Spinal cord (tissue), 9 donors: ENCODE measurements at regions not wholly inside any gene's neighbourhood (a gene's known extent, or its start where the extent isn't known, plus 50 kb on each side); places are given as distances from the start of the nearest gene placed in this dataset.

Experiments used
- DNase-seq, 6 donors: peaks; one replicate each; pipeline versions ENCODE4 v3.0.0 to v3.0.0-alpha.2; 2013 to 2015; ENCODE audit warnings: low spot score in 6 of 6, low read depth in 4 of 6
- H3K27ac ChIP-seq: one replicate; pipeline ENCODE4 v1.5.1; 2013; ENCODE audit warnings: low read depth, low read length, control low read depth
- H3K27me3 ChIP-seq: one replicate; pipeline ENCODE4 v1.6.1; 2013; ENCODE audit warnings: low read length; ENCODE audit not compliant: control insufficient read depth, insufficient read depth
- H3K36me3 ChIP-seq: one replicate; pipeline ENCODE4 v1.6.1; 2013; ENCODE audit warnings: low read length; ENCODE audit not compliant: control insufficient read depth, insufficient read depth
- H3K4me1 ChIP-seq: one replicate; pipeline ENCODE4 v1.6.1; 2013; ENCODE audit warnings: low read length; ENCODE audit not compliant: control insufficient read depth, insufficient read depth
- H3K4me3 ChIP-seq: one replicate; pipeline ENCODE4 v1.5.1; 2013; ENCODE audit warnings: low read depth, low read length, control low read depth
- H3K9me3 ChIP-seq: one replicate; pipeline ENCODE4 v1.6.1; 2013; ENCODE audit warnings: low read length; ENCODE audit not compliant: control insufficient read depth, insufficient read depth
- WGBS: methylation state at CpG from one replicate; pipeline ENCODE4 v1.1.5; 2013; ENCODE audit warnings: missing lambda C conversion rate; ENCODE audit not compliant: insufficient coverage; 5-methylcytosine and 5-hydroxymethylcytosine counted together
- donor health status: healthy.

- no peaks in the 10 kb centered on the region for H3K9me3 ChIP-seq
- no peak overlapping the region for H3K27ac ChIP-seq
- DNase-seq = no peak
- peaks cover 2% of the 10 kb centered on the region for H3K4me1 ChIP-seq
- H3K36me3 ChIP-seq = no peaks in the 10 kb centered on the region
- WGBS = no CpG with 5 or more reads among the region's 7 CpGs
- no peak overlapping the region for H3K4me3 ChIP-seq
- no peaks in the 10 kb centered on the region for H3K27me3 ChIP-seq
Observed at GRCh38 chr5:2188137-2188536, 305.4 kb upstream of the IRX4 start.

GRCh38 chr5:2187687-2188086 lies 305.0 kb upstream of the IRX4 start:
- H3K27ac ChIP-seq = no peak overlapping the region
- DNase-seq = no peak

GRCh38 chr5:2187156-2187555 lies 304.4 kb upstream of the IRX4 start:
- Histone ChIP-seq H3K4me1 (peaks cover 4% of the 10 kb centered on the region), H3K9me3 (no peaks in the 10 kb centered on the region), H3K27me3 (no peaks in the 10 kb centered on the region), H3K36me3 (no peaks in the 10 kb centered on the region), H3K4me3 (no peak overlapping the region), H3K27ac (no peak overlapping the region)
- no peak for DNase-seq
- WGBS = 97% methylated on average over 11 of the region's 11 CpGs

More at GRCh38 chr5:2187687-2188086, 305.0 kb upstream of the IRX4 start:
- WGBS = 95% methylated on average over 9 of the region's 10 CpGs
- Histone ChIP-seq H3K36me3 (no peaks in the 10 kb centered on the region), H3K9me3 (no peaks in the 10 kb centered on the region), H3K4me1 (peaks cover 4% of the 10 kb centered on the region), H3K4me3 (no peak overlapping the region), H3K27me3 (no peaks in the 10 kb centered on the region)

- no peak for DNase-seq
- WGBS = 92% methylated on average over 20 of the region's 23 CpGs
- no peaks in the 10 kb centered on the region for H3K27me3 ChIP-seq
- H3K4me3 ChIP-seq = no peak overlapping the region
- no peak overlapping the region for H3K27ac ChIP-seq
- peaks cover 4% of the 10 kb centered on the region for H3K4me1 ChIP-seq
- H3K36me3 ChIP-seq = no peaks in the 10 kb centered on the region
- H3K9me3 ChIP-seq = no peaks in the 10 kb centered on the region
Observed at GRCh38 chr5:2186472-2187015, 303.8 kb upstream of the IRX4 start.

- WGBS = 82% methylated on average over 30 of the region's 30 CpGs
- DNase-seq = no peak
Observed at GRCh38 chr5:2185646-2186471, 303.1 kb upstream of the IRX4 start.

GRCh38 chr5:2184563-2185540 lies 302.1 kb upstream of the IRX4 start:
- DNase-seq = no peak
- WGBS = 83% methylated on average over 10 of the region's 12 CpGs

More at GRCh38 chr5:2185646-2186471, 303.1 kb upstream of the IRX4 start:
- no peak overlapping the region for H3K27ac ChIP-seq
- no peaks in the 10 kb centered on the region for H3K9me3 ChIP-seq
- H3K4me3 ChIP-seq = no peak overlapping the region
- H3K4me1 ChIP-seq = peaks cover 8% of the 10 kb centered on the region
- H3K27me3 ChIP-seq = no peaks in the 10 kb centered on the region
- no peaks in the 10 kb centered on the region for H3K36me3 ChIP-seq

GRCh38 chr5:2184026-2184366 lies 301.3 kb upstream of the IRX4 start:
- Histone ChIP-seq H3K4me1 (peaks cover 16% of the 10 kb centered on the region), H3K27me3 (no peaks in the 10 kb centered on the region), H3K9me3 (no peaks in the 10 kb centered on the region), H3K27ac (no peak overlapping the region), H3K4me3 (no peak overlapping the region), H3K36me3 (no peaks in the 10 kb centered on the region)
- DNase-seq = no peak
- WGBS = 69% methylated on average over 2 of the region's 5 CpGs

More at GRCh38 chr5:2184563-2185540, 302.1 kb upstream of the IRX4 start:
- Histone ChIP-seq H3K9me3 (no peaks in the 10 kb centered on the region), H3K4me1 (peaks cover 10% of the 10 kb centered on the region), H3K36me3 (no peaks in the 10 kb centered on the region), H3K27me3 (no peaks in the 10 kb centered on the region), H3K4me3 (no peak overlapping the region), H3K27ac (no peak overlapping the region)

- WGBS = 78% methylated on average over 16 of the region's 17 CpGs
- Histone ChIP-seq H3K36me3 (peaks cover 1% of the 10 kb centered on the region), H3K27me3 (no peaks in the 10 kb centered on the region), H3K4me1 (peaks cover 16% of the 10 kb centered on the region), H3K27ac (no peak overlapping the region), H3K9me3 (no peaks in the 10 kb centered on the region), H3K4me3 (no peak overlapping the region)
- no peak for DNase-seq
Observed at GRCh38 chr5:2183154-2184025, 300.7 kb upstream of the IRX4 start.

- Histone ChIP-seq H3K9me3 (no peaks in the 10 kb centered on the region), H3K4me3 (no peak overlapping the region), H3K4me1 (peaks cover 16% of the 10 kb centered on the region), H3K36me3 (peaks cover 2% of the 10 kb centered on the region), H3K27ac (no peak overlapping the region), H3K27me3 (no peaks in the 10 kb centered on the region)
- no peak for DNase-seq
- 95% methylated on average over 5 of the region's 5 CpGs for WGBS
Observed at GRCh38 chr5:2182020-2182419, 299.3 kb upstream of the IRX4 start.
